GM19324 (cell line): ENCODE measurements at regions not wholly inside any gene's neighbourhood (a gene's known extent, or its start where the extent isn't known, plus 50 kb on each side); places are given as distances from the start of the nearest gene placed in this dataset.
"Not testable (repeated sequence)": the region's sequence is repeated elsewhere in the genome, so short reads cannot be mapped to it uniquely, and the experiment has no call there.

Source experiments
- ATAC-seq: cut with Tn5 transposase; IDR thresholded peaks from one replicate; pipeline ENCODE4 v1.9.1; 2021; ENCODE audit warnings: mild to moderate bottlenecking, moderate library complexity; ENCODE audit not compliant: unreplicated experiment, low FRiP score

GRCh38 chr6:11411593-11411992 is 126.0 kb upstream of the TMEM170B start:
- ATAC-seq, result no peak

DNA sequence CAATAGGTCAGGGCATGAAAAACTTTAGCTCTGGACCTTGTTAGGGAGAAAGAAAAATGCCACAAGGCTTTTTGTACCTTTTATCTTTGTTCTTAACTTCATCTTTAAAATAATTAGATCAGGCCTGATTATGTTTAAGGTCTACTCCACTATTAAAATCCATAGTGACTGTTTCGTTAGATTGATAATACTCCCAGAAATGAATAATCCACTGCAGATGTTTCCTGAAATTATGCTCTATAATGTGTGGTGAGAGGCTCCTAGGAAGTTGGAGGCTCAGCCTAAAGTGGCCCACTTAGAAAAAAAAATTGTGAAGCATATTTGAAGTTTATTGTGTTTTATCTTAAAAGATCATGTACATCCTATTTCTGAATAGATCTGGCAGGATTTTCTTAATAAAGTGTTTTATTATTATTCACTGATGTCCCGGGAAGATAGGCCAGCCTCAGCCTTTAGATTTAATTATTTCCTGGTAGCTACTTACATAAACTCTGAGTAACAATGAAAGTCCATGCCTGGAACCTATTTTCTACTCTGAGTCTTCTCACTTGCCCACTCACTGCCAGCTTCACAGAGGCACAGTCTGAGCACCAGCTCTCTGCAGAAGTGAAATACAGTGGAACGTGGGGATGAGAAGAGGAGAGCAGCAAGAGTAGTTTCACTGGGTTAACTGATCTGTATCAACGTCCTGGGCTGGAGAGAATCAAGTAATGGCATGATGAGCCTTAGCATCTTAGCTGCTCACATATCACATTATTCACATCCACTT is 126.8 kb upstream of the TMEM170B start:
- ATAC-seq, result no peak

GRCh38 chr6:11409371-11409770 is 128.2 kb upstream of the TMEM170B start:
- no peak for ATAC-seq

GRCh38 chr6:11407414-11407813 is 130.1 kb upstream of the TMEM170B start:
- no peak for ATAC-seq

- ATAC-seq, result no peak
Observed at GRCh38 chr6:11404838-11405237, 132.7 kb upstream of the TMEM170B start.

GRCh38 chr6:11404081-11404480 is 133.5 kb upstream of the TMEM170B start:
- ATAC-seq, result no peak

DNA sequence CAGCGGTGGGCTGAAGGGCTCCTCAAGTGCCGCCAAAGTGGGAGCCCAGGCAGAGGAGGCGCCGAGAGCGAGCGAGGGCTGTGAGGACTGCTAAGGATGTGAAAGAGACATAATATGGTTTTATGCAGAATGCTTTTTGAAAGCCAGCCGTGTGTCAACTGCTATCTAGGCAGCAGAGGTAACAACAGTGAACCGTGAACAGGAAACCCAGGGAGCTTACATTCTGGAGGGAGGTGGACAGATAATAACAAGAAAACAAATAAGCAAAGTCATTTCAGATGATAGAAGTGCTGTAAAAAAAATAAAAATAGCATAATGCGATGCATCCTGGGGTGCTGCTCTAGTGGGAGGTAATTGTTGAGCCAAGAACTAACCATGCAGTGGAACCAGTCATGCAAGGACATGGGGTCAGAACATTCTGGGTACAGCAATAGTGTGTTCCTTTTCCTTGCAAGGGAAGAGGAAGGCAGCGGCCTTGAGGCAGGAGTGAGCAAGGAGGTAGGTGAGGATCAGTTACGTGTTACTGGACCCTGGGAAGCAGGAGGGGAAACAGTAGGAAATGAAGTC is 134.4 kb upstream of the TMEM170B start:
- ATAC-seq, result no peak

DNA sequence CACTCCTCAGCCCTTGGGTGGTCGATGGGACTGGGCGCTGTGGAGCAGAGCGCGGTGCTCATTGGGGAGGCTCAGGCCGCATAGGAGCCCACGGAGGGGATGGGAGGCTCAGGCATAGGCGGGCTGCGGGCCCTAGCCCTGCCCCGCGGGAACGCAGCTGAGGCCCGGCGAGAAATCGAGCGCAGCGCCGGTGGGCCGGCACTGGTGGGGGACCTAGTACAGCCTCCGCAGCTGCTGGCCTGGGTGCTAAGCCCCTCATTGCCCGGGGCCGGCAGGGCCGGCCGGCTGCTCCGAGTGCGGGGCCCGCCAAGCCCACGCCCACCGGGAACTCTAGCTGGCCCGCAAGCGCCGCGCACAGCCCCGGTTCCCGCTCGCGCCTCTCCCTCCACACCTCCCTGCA is 135.0 kb upstream of the TMEM170B start:
- not testable (repeated sequence) for ATAC-seq

DNA sequence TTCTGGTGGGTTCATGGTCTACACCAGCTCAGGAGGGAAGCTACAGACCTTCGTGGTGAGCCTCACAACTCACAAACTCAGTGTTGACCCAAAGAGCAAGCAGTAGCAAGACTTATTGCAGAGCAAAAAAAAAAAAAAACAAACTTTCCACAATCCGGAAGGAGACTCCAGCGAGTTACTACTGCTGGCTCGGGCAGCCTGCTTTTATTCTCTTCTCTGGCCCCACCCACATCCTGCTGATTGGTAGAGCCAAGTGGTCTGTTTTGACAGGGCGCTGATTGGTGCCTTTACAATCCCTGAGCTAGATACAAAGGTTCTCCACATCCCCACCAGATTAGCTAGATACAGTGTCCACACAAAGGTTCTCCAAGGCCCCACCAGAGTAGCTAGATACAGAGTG is 135.6 kb upstream of the TMEM170B start:
- not testable (repeated sequence) for ATAC-seq

GRCh38 chr6:11398451-11399326 is 138.9 kb upstream of the TMEM170B start:
- ATAC-seq, result no peak

- no peak for ATAC-seq
Observed at GRCh38 chr6:11397622-11398450, 139.7 kb upstream of the TMEM170B start.

GRCh38 chr6:11396860-11397259 is 140.7 kb upstream of the TMEM170B start:
- no peak for ATAC-seq

GRCh38 chr6:11393713-11394627 is 143.6 kb upstream of the TMEM170B start:
- no peak for ATAC-seq

- ATAC-seq, result no peak
Observed at GRCh38 chr6:11392778-11393507, 144.6 kb upstream of the TMEM170B start.

DNA sequence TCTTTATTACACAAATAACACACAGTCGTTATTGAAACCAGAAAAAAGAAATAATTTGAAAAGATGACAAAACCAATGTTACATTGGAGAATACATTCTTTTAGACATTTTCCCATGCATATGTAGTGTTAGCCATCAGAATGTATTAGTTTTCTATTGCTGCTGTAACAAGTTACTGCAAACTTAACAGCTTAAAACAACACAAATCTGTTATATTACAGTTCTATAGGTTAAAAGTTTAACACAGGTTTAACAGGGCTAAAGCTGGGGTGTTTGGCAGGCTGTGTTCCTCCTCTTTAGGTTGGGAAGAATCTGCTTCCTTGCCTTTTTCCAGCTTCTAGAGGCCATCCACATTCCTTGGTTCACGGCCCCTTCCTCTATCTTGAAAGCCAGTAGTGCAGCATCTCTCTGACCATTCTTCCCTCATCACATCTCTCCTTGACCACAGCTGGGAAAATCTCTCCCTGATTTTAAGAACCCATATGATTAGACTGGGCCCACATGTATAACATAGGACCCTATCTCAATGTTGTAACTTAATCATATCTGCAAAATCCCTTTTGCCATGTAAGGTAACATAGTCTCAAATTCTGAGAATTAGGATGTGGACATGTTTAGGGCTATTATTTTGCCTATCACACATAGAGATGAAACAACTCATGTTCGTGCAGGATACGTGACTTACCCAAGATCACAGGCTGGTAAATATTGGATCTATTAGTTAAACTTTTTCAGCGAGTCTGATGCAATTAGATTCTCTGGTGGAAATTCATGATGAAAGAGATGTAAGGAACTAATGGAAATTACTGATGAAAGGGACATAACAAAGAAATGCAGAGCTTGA is 145.4 kb upstream of the TMEM170B start:
- ATAC-seq, result no peak

- no peak for ATAC-seq
Observed at GRCh38 chr6:11389977-11390376, 147.6 kb upstream of the TMEM170B start.

DNA sequence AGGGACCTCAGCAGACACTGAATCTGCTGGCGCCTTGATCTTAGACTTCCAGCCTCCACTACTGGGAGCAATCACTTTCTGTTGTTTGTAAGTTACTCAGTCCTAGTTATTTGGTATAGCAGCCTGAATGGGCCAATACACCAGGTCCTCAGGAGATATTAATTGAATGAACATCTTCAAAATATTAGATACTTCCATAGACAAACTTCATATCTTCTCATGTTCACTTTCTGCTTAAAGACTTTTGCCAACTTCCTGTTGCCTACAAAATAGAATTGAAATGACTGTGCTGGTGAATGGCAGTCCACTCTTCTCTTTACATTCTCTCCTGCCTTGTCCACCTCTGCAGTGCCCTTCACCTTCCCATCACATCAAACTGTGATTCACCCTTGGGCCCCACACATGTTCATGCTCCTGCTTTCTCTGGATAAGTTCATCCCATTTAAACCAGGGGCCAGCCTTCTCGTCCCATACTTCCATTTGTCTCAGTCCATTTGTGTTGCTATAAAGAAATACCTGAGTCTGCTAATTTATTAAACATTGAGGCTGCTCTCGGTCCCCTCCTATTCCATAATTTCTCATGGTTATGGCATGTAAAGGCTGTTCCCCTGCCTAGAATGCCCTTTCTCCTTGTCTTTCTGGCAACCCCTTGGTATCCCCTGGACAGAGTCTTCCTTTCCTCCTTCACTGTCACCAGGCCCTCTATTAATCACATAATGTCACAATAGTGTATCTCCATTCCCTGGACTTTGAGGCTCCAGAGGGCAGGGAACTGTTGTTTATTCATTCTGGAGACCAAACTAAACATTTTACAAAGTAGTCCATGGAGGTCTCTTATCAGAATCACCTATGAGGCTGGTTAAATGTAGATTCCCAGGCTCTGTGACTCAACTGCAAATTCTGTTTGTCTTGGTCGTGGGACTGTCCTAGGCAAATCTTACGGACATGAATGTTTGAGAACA is 148.3 kb upstream of the TMEM170B start:
- no peak for ATAC-seq
